ENCODE measurements at regions not wholly inside any gene's neighbourhood (a gene's known extent, or its start where the extent isn't known, plus 50 kb on each side); places are given as distances from the start of the nearest gene placed in this dataset.

DNA sequence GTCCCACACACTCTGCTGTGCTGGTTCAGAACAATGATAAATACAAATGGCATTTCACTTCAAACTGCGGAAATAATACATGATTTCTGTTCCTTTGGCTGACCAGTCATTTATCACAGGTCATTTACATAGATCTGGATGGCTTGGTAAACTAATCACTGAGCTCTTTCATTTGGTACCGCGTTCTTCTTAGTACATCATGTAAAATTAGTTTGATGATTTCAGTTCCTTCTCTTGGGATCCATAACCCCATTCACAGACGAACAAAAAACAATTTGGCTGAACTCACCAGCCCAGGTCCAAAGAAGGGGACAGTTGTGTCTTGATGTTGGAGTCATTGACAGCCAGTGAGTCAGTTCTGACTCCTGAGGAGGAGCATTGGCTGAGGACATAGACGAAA, 689.8 kb downstream of the INHBA start:
- no peak for DNase-seq (ENCODE audit: low read depth in 1 of 2, low spot score in 2 of 2)
- H3K27me3 ChIP-seq (replicated peaks in 1 of 4; ENCODE audit: control insufficient read depth in 3 of 4, extremely low read depth in 1 of 4, insufficient read depth in 3 of 4, low read length in 3 of 4): no peaks in the 10 kb centered on the region
- H4K5ac ChIP-seq (ENCODE audit: insufficient read length, low read depth, low read length): no peak overlapping the region
- H3K79me2 ChIP-seq (ENCODE audit: control insufficient read depth in 1 of 2, insufficient read depth in 2 of 2, low read length in 2 of 2): no peaks in the 10 kb centered on the region
- H4K20me1 ChIP-seq (replicated peaks in 1 of 2; ENCODE audit: control insufficient read depth in 1 of 2, insufficient read depth in 2 of 2, low read length in 2 of 2): no peaks in the 10 kb centered on the region
- no peak overlapping the region for H3K27ac ChIP-seq (ENCODE audit: low read depth, low read length)
- no peak overlapping the region for H2AFZ ChIP-seq (ENCODE audit: low read length)
- H3K18ac ChIP-seq (ENCODE audit: extremely low read depth, low read length): no peak overlapping the region
- no peak overlapping the region for H3K23ac ChIP-seq (ENCODE audit: insufficient read length)
- H2BK20ac ChIP-seq (ENCODE audit: low read length): no peak overlapping the region
- H3K4me1 ChIP-seq (replicated peaks in 1 of 4; ENCODE audit: control insufficient read depth in 3 of 4, insufficient read depth in 4 of 4, low read length in 3 of 4): no peaks in the 10 kb centered on the region
- H3K9ac ChIP-seq (replicated peaks in 1 of 4; ENCODE audit: extremely low read depth in 1 of 4, low read depth in 3 of 4, low read length in 3 of 4): no peak overlapping the region
- no peak overlapping the region for H3K14ac ChIP-seq (ENCODE audit: insufficient read length)
- no peak overlapping the region for H2BK120ac ChIP-seq (replicated peaks; ENCODE audit: low read depth, low read length)
- peaks cover 2% of the 10 kb centered on the region for H3K23me2 ChIP-seq (ENCODE audit: low read depth, low read length)
- H3K56ac ChIP-seq (replicated peaks; ENCODE audit: insufficient read length, low read depth, low read length): no peak overlapping the region
- H3K36me3 ChIP-seq (ENCODE audit: control insufficient read depth in 2 of 4, insufficient read depth in 4 of 4, low read length in 3 of 4): no peaks in the 10 kb centered on the region
- no peak overlapping the region for H4K91ac ChIP-seq (replicated peaks; ENCODE audit: insufficient read length, low read length)
- FAIRE-seq: no peak
- no peak overlapping the region for H2BK12ac ChIP-seq (ENCODE audit: low read depth, low read length)
- POLR2A ChIA-PET (ENCODE audit: partially characterized antibody): no interaction called here
- H3K4me3 ChIP-seq (ENCODE audit: extremely low read depth in 1 of 4, insufficient read depth in 2 of 4, low read depth in 3 of 4, low read length in 4 of 4): no peak overlapping the region
- TF ChIP-seq MAFK (IDR thresholded peaks at IDR 0.05; ENCODE audit: low read depth, low read length) (no peak), GABPA (IDR thresholded peaks at IDR 0.05; ENCODE audit: borderline replicate concordance, insufficient read depth, low read length) (no peak), USF2 (IDR thresholded peaks at IDR 0.05; ENCODE audit: low read length) (no peak), GTF2F1 (IDR thresholded peaks at IDR 0.05; ENCODE audit: borderline replicate concordance, low read depth, low read length) (no peak), CBX5 (IDR thresholded peaks at IDR 0.05; ENCODE audit: low read depth, low read length) (no peak), NRF1 (IDR thresholded peaks at IDR 0.05; ENCODE audit: low read depth, low read length) (no peak), SIX5 (IDR thresholded peaks at IDR 0.05; ENCODE audit: low read depth, low read length) (no peak), RFX5 (IDR thresholded peaks at IDR 0.05; ENCODE audit: borderline replicate concordance, low read depth, low read length) (no peak)
- H2BK15ac ChIP-seq (ENCODE audit: low read length): no peak overlapping the region
- H3K79me1 ChIP-seq (ENCODE audit: low read depth, low read length): no peaks in the 10 kb centered on the region
- H3K4me2 ChIP-seq (ENCODE audit: insufficient read depth in 1 of 2, low read depth in 2 of 2, low read length in 2 of 2): no peak overlapping the region
- no peak overlapping the region for H2BK5ac ChIP-seq (ENCODE audit: low read depth, low read length)
- H3K4ac ChIP-seq (replicated peaks; ENCODE audit: insufficient read length, low read depth, low read length): no peak overlapping the region
- WGBS, 2 experiments (ENCODE audit: extremely low coverage in 1 of 2, insufficient coverage in 1 of 2, insufficient read length in 1 of 2, insufficient replicate concordance in 2 of 2, low coverage in 1 of 2, low lambda C conversion rate in 2 of 2, missing lambda C conversion rate in 1 of 2): 92% methylated on average over 5 of the region's 5 CpGs; no CpG with 5 or more reads in 1 of the 2 experiments
- no peak overlapping the region for H2AK5ac ChIP-seq (ENCODE audit: low read depth, low read length)
- no peaks in the 10 kb centered on the region for H3K9me3 ChIP-seq (ENCODE audit: insufficient read depth in 2 of 2, low read depth in 1 of 2, low read length in 1 of 2)
- CTCF ChIA-PET (ENCODE audit: partially characterized antibody): interaction anchor here (2.7 kb wide), 1 partner anchor 10 kb away, joined by 29 read pairs; no protein-coding TSS in a partner anchor
- no peak overlapping the region for H4K8ac ChIP-seq (ENCODE audit: extremely low read depth, insufficient read depth, low read length)
